Astrocyte (in vitro differentiated cells and primary cell): ENCODE measurements at regions not wholly inside any gene's neighbourhood (a gene's known extent, or its start where the extent isn't known, plus 50 kb on each side); places are given as distances from the start of the nearest gene placed in this dataset.

Experiments
- DNase-seq: peaks from one replicate; pipeline ENCODE4 v3.0.0-alpha.2; 2010; ENCODE audit warnings: low read depth
- FAIRE-seq: peaks from 2 replicates; lab custom pipeline; 2011; peaks lifted over from hg19 to GRCh38; lab: Jason Lieb, UNC
- H2AFZ ChIP-seq: 2 replicates; pipeline ENCODE4 v1.6.0; 2012; ENCODE audit warnings: low read depth, low read length, inconsistent platforms
- H3K27ac ChIP-seq: 2 replicates; pipeline ENCODE4 v1.5.1; 2011; ENCODE audit warnings: low read depth, low read length, inconsistent platforms
- H3K27me3 ChIP-seq: 2 replicates; pipeline ENCODE4 v1.6.0; 2011; ENCODE audit warnings: low read length, inconsistent platforms; ENCODE audit not compliant: insufficient read depth
- H3K36me3 ChIP-seq: 2 replicates; pipeline ENCODE4 v1.5.1; 2011; ENCODE audit warnings: low read length, inconsistent platforms; ENCODE audit not compliant: insufficient read depth
- H3K4me1 ChIP-seq: 2 replicates; pipeline ENCODE4 v1.5.1; 2011; ENCODE audit warnings: low read length, inconsistent platforms; ENCODE audit not compliant: insufficient read depth
- H3K4me2 ChIP-seq: 2 replicates; pipeline ENCODE4 v1.6.0; 2012; ENCODE audit warnings: low read length, inconsistent platforms
- H3K4me3 ChIP-seq: 2 replicates; pipeline ENCODE4 v1.5.1; 2011; ENCODE audit warnings: low read depth, mild to moderate bottlenecking, low read length, inconsistent platforms; ENCODE audit not compliant: insufficient read depth
- H3K79me2 ChIP-seq: 2 replicates; pipeline ENCODE4 v1.6.0; 2012; ENCODE audit warnings: mild to moderate bottlenecking, low read length, inconsistent platforms; ENCODE audit not compliant: insufficient read depth
- H3K9ac ChIP-seq: 2 replicates; pipeline ENCODE4 v1.6.0; 2012; ENCODE audit warnings: mild to moderate bottlenecking, low read length, inconsistent platforms
- H3K9me3 ChIP-seq: 2 replicates; pipeline ENCODE4 v1.5.1; 2012; ENCODE audit warnings: low read depth, mild to moderate bottlenecking, low read length, inconsistent platforms; ENCODE audit not compliant: insufficient read depth
- H4K20me1 ChIP-seq: 2 replicates; pipeline ENCODE4 v1.6.0; 2012; ENCODE audit warnings: low read length, inconsistent platforms; ENCODE audit not compliant: insufficient read depth
- H3K27ac Mint-ChIP-seq: one replicate; pipeline ENCODE4 v1.8.0; 2021; ENCODE audit warnings: mild to moderate bottlenecking, mixed read lengths; ENCODE audit not compliant: unreplicated experiment
- H3K27me3 Mint-ChIP-seq: one replicate; pipeline ENCODE4 v1.8.0; 2021; ENCODE audit warnings: low read depth, mixed read lengths; ENCODE audit not compliant: unreplicated experiment
- H3K36me3 Mint-ChIP-seq: one replicate; pipeline ENCODE4 v1.8.0; 2021; ENCODE audit warnings: low read depth, mixed read lengths; ENCODE audit not compliant: unreplicated experiment
- H3K4me1 Mint-ChIP-seq: one replicate; pipeline ENCODE4 v1.8.0; 2021; ENCODE audit warnings: low read depth, mixed read lengths; ENCODE audit not compliant: unreplicated experiment
- H3K4me3 Mint-ChIP-seq: one replicate; pipeline ENCODE4 v1.8.0; 2021; ENCODE audit warnings: mild to moderate bottlenecking, moderate library complexity, mixed read lengths; ENCODE audit not compliant: unreplicated experiment
- H3K9me3 Mint-ChIP-seq: one replicate; pipeline ENCODE4 v1.8.0; 2021; ENCODE audit warnings: mild to moderate bottlenecking, mixed read lengths; ENCODE audit not compliant: unreplicated experiment
- EZH2 ChIP-seq: IDR thresholded peaks from 2 replicates; pipeline ENCODE4 v1.6.1; 2012; ENCODE audit warnings: mild to moderate bottlenecking, low read length, inconsistent platforms; ENCODE audit not compliant: insufficient read depth
- TF ChIP-seq, protein P1 (sequence below): IDR thresholded peaks from 2 replicates; pipeline ENCODE4 v1.5.1; 2011; ENCODE audit warnings: low read depth, mild to moderate bottlenecking, inconsistent platforms, low read length, moderate library complexity; ENCODE audit not compliant: insufficient read depth

- no peaks in the 10 kb centered on the region for H3K4me1 ChIP-seq
Measured at GRCh38 chr5:176724472-176724871, 77.2 kb downstream of the TSPAN17 start.

GRCh38 chr5:176725521-176726280 lies 78.4 kb downstream of the TSPAN17 start:
- Histone ChIP-seq H3K4me1 (no peaks in the 10 kb centered on the region), H3K9ac (no peak overlapping the region), H2AFZ (no peak overlapping the region), H3K79me2 (no peaks in the 10 kb centered on the region), H4K20me1 (no peaks in the 10 kb centered on the region), H3K9me3 (no peaks in the 10 kb centered on the region), H3K36me3 (no peaks in the 10 kb centered on the region), H3K27ac (no peak overlapping the region), H3K4me2 (no peak overlapping the region), H3K27me3 (peaks cover 28% of the 10 kb centered on the region), H3K4me3 (no peak overlapping the region)
- no peaks in the 10 kb centered on the region for H3K9me3 Mint-ChIP-seq
- DNase-seq (no peak), FAIRE-seq (no peak)
- H3K27me3 Mint-ChIP-seq = peaks cover 69% of the 10 kb centered on the region
- H3K27ac Mint-ChIP-seq = no peak overlapping the region
- no peak overlapping the region for H3K4me3 Mint-ChIP-seq
- no peaks in the 10 kb centered on the region for H3K4me1 Mint-ChIP-seq
- no peaks in the 10 kb centered on the region for H3K36me3 Mint-ChIP-seq
- TF ChIP-seq, protein P1, sequence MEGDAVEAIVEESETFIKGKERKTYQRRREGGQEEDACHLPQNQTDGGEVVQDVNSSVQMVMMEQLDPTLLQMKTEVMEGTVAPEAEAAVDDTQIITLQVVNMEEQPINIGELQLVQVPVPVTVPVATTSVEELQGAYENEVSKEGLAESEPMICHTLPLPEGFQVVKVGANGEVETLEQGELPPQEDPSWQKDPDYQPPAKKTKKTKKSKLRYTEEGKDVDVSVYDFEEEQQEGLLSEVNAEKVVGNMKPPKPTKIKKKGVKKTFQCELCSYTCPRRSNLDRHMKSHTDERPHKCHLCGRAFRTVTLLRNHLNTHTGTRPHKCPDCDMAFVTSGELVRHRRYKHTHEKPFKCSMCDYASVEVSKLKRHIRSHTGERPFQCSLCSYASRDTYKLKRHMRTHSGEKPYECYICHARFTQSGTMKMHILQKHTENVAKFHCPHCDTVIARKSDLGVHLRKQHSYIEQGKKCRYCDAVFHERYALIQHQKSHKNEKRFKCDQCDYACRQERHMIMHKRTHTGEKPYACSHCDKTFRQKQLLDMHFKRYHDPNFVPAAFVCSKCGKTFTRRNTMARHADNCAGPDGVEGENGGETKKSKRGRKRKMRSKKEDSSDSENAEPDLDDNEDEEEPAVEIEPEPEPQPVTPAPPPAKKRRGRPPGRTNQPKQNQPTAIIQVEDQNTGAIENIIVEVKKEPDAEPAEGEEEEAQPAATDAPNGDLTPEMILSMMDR = no peak
- TF ChIP-seq EZH2 = no peak

More at GRCh38 chr5:176724472-176724871, 77.2 kb downstream of the TSPAN17 start:
- Histone ChIP-seq H3K9me3 (peaks cover 3% of the 10 kb centered on the region), H3K79me2 (no peaks in the 10 kb centered on the region), H3K9ac (no peak overlapping the region), H3K27ac (no peak overlapping the region), H3K27me3 (peaks cover 26% of the 10 kb centered on the region), H4K20me1 (no peaks in the 10 kb centered on the region), H3K36me3 (no peaks in the 10 kb centered on the region), H3K4me2 (no peak overlapping the region), H2AFZ (no peak overlapping the region), H3K4me3 (no peak overlapping the region)
- peaks cover 60% of the 10 kb centered on the region for H3K27me3 Mint-ChIP-seq
- H3K36me3 Mint-ChIP-seq = no peaks in the 10 kb centered on the region
- no peak for TF ChIP-seq EZH2
- TF ChIP-seq, protein P1 = no peak
- H3K4me3 Mint-ChIP-seq = no peak overlapping the region
- H3K27ac Mint-ChIP-seq = no peak overlapping the region
- no peaks in the 10 kb centered on the region for H3K9me3 Mint-ChIP-seq
- FAIRE-seq = no peak
- no peak for DNase-seq
- no peaks in the 10 kb centered on the region for H3K4me1 Mint-ChIP-seq
